ENCODE measurements at regions not wholly inside any gene's neighbourhood (a gene's known extent, or its start where the extent isn't known, plus 50 kb on each side); places are given as distances from the start of the nearest gene placed in this dataset.
"Not testable (repeated sequence)": the region's sequence is repeated elsewhere in the genome, so short reads cannot be mapped to it uniquely, and the experiment has no call there.

GRCh38 chr2:204145263-204145751 lies 208.7 kb downstream of the ICOS start:
- peak; percentile 69 to 90 (median 79) for DNase-seq

GRCh38 chr2:204145791-204146190 lies 209.2 kb downstream of the ICOS start:
- DNase-seq: no peak

- DNase-seq: not testable (repeated sequence)
Observed at GRCh38 chr2:204147040-204147439, 210.5 kb downstream of the ICOS start.

GRCh38 chr2:204150721-204151120 lies 214.2 kb downstream of the ICOS start:
- DNase-seq: peak in 1 of 3 experiments; percentile 31

GRCh38 chr2:204152616-204153015 lies 216.1 kb downstream of the ICOS start:
- peak in 2 of 3 experiments; percentile 51 to 60 for DNase-seq

- DNase-seq: no peak
Observed at GRCh38 chr2:204154863-204155262, 218.3 kb downstream of the ICOS start.

GRCh38 chr2:204156456-204156855 lies 219.9 kb downstream of the ICOS start:
- DNase-seq: no peak

- no peak for DNase-seq
Observed at GRCh38 chr2:204157684-204158083, 221.1 kb downstream of the ICOS start.

- no peak for DNase-seq
Observed at GRCh38 chr2:204159526-204159925, 223.0 kb downstream of the ICOS start.

- no peak for DNase-seq
Observed at GRCh38 chr2:204160989-204161388, 224.4 kb downstream of the ICOS start.

- DNase-seq: no peak
Observed at GRCh38 chr2:204161886-204162285, 225.3 kb downstream of the ICOS start.

- DNase-seq: no peak
Observed at GRCh38 chr2:204166961-204167360, 230.4 kb downstream of the ICOS start.

GRCh38 chr2:204167670-204168069 lies 231.1 kb downstream of the ICOS start:
- DNase-seq: not testable (repeated sequence)

- DNase-seq: peak in 2 of 3 experiments; percentile 5 to 16
Observed at GRCh38 chr2:204170411-204170810, 233.8 kb downstream of the ICOS start.

GRCh38 chr2:204171432-204172144 lies 235.0 kb downstream of the ICOS start:
- DNase-seq: no peak

GRCh38 chr2:204172145-204172600 lies 235.6 kb downstream of the ICOS start:
- no peak for DNase-seq

- no peak for DNase-seq
Observed at GRCh38 chr2:204174034-204174433, 237.5 kb downstream of the ICOS start.

GRCh38 chr2:204175552-204176271 lies 239.1 kb downstream of the ICOS start:
- peak in 1 of 3 experiments; percentile 17 for DNase-seq

- no peak for DNase-seq
Observed at GRCh38 chr2:204176306-204176705, 239.7 kb downstream of the ICOS start.

GRCh38 chr2:204177251-204177976 lies 240.9 kb downstream of the ICOS start:
- DNase-seq: no peak

GRCh38 chr2:204177977-204178522 lies 241.5 kb downstream of the ICOS start:
- peak in 1 of 3 experiments; percentile 23 for DNase-seq

- peak in 2 of 3 experiments; percentile 5 to 59 for DNase-seq
Observed at GRCh38 chr2:204180649-204181048, 244.1 kb downstream of the ICOS start.

GRCh38 chr2:204183608-204184007 lies 247.0 kb downstream of the ICOS start:
- no peak for DNase-seq

Data from NCI-H1417 (cell line).